ENCODE measurements at regions not wholly inside any gene's neighbourhood (a gene's known extent, or its start where the extent isn't known, plus 50 kb on each side); places are given as distances from the start of the nearest gene placed in this dataset.

- DNase-seq: no peak
These were observed 455.9 kb upstream of the MARCKS start for GRCh38 chr6:113401231-113401630.

GRCh38 chr6:113402544-113402943 lies 454.6 kb upstream of the MARCKS start:
- DNase-seq: no peak

- no peak for DNase-seq
These were observed 453.1 kb upstream of the MARCKS start for GRCh38 chr6:113403966-113404595.

- no peak for DNase-seq
These were observed 451.7 kb upstream of the MARCKS start for GRCh38 chr6:113405326-113406047.

GRCh38 chr6:113406048-113406695 lies 451.0 kb upstream of the MARCKS start:
- no peak for DNase-seq

- no peak for DNase-seq
These were observed 446.1 kb upstream of the MARCKS start for GRCh38 chr6:113411011-113411410.

- DNase-seq: no peak
These were observed 444.4 kb upstream of the MARCKS start for GRCh38 chr6:113412589-113413357.

GRCh38 chr6:113414511-113414910 lies 442.6 kb upstream of the MARCKS start:
- no peak for DNase-seq

GRCh38 chr6:113416170-113416569 lies 441.0 kb upstream of the MARCKS start:
- no peak for DNase-seq

GRCh38 chr6:113420290-113420689 lies 436.9 kb upstream of the MARCKS start:
- no peak for DNase-seq

GRCh38 chr6:113421997-113422396 lies 435.1 kb upstream of the MARCKS start:
- no peak for DNase-seq

GRCh38 chr6:113423956-113424355 lies 433.2 kb upstream of the MARCKS start:
- DNase-seq: no peak

GRCh38 chr6:113425977-113426660 lies 431.0 kb upstream of the MARCKS start:
- DNase-seq: no peak

- no peak for DNase-seq
These were observed 429.5 kb upstream of the MARCKS start for GRCh38 chr6:113427617-113428016.

- no peak for DNase-seq
These were observed 428.4 kb upstream of the MARCKS start for GRCh38 chr6:113428702-113429101.

GRCh38 chr6:113432521-113433334 lies 424.4 kb upstream of the MARCKS start:
- no peak for DNase-seq

GRCh38 chr6:113433335-113433991 lies 423.7 kb upstream of the MARCKS start:
- DNase-seq: no peak

- DNase-seq: no peak
These were observed 422.5 kb upstream of the MARCKS start for GRCh38 chr6:113434641-113435040.

- no peak for DNase-seq
These were observed 419.6 kb upstream of the MARCKS start for GRCh38 chr6:113437566-113437965.

- no peak for DNase-seq
These were observed 417.3 kb upstream of the MARCKS start for GRCh38 chr6:113439866-113440265.

- no peak for DNase-seq
These were observed 415.1 kb upstream of the MARCKS start for GRCh38 chr6:113442040-113442439.

Measured in CD4-positive, alpha-beta T cell treated with Interleukin-4 for 4 hours (primary cell).